HS-27A (cell line): ENCODE measurements at regions not wholly inside any gene's neighbourhood (a gene's known extent, or its start where the extent isn't known, plus 50 kb on each side); places are given as distances from the start of the nearest gene placed in this dataset.
"Not testable (repeated sequence)": the region's sequence is repeated elsewhere in the genome, so short reads cannot be mapped to it uniquely, and the experiment has no call there.

Experiments used
- DNase-seq: peaks from one replicate; pipeline ENCODE4 v3.0.0-alpha.2; 2012; ENCODE audit warnings: low read depth, missing footprints

DNA sequence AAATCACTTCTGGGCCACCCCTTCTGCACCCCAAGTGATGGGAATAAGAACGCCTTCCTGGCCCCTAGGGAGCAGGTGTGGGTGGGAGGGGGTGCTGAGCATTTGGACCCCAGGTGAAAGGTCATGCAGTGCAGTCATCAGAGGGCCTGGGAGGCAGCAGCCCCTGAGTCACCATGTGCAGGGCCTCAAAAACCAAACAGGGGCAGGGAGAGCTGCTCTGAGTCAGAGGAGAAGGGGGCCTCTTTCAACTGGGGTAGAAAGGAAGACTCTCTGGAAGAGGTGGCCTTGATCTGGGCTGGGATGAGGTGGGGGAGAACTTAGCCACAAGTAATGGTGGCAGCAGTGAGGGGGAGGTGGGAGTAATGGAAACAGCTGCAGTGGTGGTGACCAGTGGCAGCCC is 164.3 kb downstream of the BUB3 start:
- DNase-seq, result no peak

DNA sequence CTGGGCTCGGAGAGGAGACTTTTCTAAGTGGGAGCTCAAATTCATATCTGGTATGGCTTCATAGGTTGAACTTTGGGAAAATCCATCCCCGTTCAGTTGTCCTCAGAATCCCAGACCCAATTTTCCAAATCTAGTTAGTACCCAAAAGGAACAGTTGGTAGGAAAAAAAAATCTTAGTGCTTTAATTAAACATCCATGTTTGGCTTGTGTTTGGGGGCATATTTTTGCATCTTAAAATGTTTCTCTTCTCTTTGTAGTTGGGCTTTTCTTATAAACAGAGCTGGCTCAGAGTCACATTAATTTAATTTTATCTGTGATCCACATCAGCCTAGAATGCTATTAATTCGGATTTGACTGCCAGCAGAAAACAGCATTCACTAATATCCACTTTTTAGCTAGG is 165.9 kb downstream of the BUB3 start:
- no peak for DNase-seq

DNA sequence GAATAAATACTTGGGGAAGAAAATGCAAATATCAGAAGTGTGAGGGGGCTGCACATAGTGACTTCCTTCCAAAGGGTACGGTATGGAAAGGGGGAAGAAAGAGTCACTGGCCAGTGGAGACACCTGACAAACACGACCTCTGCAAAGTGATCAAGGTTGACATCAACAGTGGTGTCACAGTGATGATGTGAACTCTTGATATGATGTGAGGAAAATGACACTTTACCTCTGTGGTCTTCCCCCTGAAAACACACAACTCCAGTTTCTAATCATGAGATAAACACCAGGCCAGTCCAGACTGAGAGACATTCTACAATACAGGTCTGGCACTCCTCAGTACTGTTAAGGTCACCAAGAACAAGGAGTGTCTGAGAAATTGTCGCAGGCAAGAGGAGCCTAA is 169.7 kb downstream of the BUB3 start:
- DNase-seq, result no peak

DNA sequence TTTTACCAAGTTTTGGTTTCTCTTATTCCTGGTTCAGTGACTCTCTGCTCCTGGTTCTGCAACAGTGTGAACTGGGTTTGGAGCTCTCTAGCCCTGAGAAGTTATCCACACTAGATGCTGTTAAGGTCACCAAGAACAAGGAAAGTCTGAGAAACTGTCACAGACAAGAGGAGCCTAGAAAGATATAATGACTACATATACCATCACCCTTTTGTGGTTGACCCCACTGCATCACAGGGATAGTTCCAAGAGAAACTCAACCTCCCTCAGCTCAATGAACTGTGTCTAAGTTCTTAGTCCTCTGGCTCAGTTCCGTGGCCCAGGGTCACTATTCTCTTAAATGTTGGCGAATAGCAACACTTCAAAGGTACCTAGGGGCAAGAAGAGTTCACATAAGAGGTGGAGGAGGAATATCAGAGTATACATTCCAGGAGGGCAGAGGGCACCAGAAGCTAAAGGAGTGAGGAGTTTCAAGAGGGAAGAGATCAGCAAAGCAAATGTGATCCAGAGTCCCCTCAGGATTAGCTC is 171.5 kb downstream of the BUB3 start:
- no peak for DNase-seq

DNA sequence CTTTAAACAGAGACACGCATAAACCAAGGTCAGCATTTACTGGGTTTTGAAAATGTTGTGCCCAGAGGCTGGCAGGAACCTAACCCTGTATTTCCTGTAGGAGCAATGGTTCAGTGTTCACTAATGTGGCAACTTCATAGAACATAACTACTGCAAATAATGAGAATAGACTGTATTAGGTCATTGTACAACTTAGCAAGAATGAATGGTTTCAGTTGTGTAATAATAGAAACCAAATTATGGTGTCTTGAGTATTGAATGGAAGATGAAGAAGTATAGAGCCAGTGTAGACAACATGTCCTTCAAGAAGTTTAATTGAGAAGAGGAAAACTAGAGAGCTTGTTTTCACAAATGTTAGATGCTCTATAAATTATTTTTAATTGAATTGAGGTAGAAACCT is 172.5 kb downstream of the BUB3 start:
- DNase-seq, result no peak

DNA sequence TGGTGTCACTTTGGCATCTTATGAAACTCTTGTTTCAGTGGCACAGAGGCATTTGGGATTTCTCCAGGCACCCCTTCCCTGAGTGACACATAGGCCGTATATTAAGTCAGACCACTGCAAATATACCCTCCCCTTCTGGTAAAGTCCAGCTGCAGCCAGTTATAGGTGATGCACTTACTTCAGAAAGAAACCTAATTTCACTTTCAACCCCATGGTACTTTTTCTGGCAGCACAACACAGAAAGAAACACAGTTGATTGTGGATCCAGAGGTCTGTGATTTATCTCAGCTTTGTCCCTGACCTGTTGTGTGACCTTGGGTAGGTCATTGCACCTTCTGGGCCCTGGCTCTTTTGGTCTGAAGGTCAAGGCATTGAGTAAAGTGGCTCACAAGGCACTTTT is 173.2 kb downstream of the BUB3 start:
- no peak for DNase-seq

DNA sequence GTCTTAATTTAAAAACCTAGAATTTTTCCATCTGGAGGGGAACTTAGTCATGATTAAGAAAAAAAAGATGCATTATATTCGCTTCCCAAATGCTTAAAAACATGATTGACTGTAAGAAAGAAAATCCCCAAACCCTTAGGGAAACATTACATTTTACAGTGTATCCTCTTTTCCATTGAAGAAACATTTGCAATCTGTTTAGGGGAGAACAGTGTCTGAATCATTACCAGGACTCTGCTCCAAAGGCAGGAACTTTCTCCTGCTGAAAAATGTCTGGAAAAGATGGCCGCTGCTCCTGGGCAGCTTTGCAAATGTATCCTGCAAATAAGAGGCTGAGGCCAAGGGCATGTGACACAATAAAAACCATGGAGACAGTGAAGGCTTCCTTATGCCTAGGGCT is 173.7 kb downstream of the BUB3 start:
- DNase-seq, result no peak

DNA sequence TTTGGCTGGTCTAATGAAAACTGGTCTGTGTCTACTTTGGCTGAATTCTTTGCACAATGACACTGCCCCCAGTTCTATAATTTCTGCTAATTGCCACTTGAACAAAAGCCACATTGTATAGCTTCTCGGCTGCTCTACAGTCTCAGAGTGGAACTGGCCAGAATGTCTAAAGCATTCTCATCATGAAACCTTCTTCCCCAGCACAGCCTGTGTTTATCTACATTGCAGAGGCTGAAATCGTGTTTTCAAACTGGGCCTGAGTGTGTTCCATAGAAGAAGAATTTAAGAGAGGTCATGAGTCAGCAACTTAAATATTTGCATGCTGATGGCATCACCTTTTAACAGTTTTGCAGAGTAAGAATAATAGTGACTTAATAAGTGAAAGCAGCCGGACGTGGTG is 177.2 kb downstream of the BUB3 start:
- DNase-seq, result no peak

DNA sequence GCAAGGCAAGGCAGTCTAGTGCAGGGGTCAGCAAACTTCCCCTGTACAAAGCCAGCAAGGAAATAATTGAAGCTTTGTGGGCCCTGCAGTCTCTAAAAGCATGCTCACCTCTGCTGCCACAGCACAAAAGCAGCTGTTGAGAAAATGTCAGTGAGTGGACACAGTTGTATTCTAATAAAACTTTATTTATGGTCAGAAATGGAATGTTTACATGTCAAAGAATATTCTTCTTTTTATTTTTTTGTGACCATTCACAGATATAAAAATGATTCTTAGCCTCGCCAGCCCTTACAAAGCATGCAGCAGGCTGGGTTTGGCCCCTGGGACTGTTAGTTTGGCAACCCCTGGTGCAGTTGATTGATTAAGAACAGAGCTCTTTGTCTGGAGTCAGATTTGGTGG is 192.4 kb downstream of the BUB3 start:
- no peak for DNase-seq

DNA sequence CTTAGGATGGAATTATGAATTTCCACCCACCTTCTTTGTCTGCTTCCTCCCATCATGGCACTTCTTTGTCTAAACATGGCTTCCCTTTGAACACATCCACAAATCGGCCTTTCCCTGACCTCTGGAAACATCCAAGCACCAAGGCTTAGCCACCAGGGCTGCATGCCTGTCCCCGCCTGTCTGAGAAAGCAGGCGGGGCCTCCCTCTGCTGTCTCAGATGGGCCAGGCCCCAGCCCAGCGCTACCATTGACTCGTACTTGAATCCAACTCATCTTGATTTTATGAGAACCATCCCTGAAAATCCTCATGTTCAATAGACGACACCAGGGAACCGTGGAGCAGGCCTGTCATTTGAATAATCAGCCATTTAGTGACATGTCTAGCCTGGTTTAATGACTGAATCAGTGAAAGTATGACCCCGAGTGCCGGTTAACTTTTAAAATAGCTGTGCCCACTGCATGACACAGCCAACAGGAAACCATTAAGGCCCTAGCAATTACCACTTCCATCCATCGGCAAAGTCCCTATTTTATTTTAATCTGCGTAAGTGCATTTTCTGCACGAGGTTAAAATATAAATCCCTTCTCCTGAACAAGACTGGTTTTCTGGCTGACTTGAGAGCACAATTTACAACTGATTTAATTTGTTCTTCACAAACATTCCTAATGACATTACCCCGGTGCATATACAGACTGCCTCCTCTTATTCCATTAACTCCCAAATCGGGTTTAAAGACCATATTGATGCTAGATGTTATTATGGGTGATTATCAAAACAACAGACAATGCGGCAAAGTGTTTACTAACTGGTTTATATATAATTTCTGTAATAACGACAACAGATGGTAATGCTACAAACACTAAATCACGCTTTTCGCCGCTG is 194.7 kb downstream of the BUB3 start:
- DNase-seq, result no peak

DNA sequence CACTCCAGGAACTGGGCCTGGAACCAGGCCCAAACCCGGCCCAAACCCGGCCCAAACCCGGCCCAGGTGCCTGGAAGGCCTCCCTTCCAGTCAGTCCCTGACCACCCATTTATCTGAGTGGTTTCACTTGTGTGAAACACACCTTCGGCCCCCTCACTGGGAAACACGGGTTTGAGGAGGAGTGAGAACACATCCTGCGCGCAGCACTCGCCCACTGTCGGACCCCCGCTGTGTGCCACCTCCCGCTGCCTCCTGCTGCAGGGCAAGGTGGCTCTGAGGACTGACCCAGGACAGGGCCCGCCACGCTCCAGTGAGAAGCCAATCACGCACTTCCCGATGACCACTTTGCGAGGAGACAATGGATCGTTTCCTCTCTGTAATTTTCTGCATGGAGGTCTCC is 197.5 kb downstream of the BUB3 start:
- DNase-seq, result no peak

DNA sequence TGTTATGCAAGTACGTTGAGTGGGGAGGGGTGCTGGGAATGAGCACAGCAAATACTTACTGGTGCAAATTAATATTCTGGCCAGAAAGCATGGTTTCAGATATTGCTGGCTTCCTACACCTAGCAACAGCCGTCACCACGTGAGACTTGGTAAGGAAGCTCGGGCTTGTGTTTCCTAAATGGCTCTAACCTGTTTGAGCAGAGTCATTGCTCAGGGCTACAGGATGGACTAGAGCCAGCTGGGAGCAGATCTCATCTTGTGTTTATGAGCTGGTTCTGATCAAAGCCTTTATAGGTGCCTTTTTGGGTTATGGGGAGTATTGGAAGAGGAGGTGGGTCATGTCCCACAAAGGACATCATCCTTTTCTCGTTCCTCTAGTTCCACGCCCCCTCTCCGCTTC is 200.3 kb downstream of the BUB3 start:
- no peak for DNase-seq

DNA sequence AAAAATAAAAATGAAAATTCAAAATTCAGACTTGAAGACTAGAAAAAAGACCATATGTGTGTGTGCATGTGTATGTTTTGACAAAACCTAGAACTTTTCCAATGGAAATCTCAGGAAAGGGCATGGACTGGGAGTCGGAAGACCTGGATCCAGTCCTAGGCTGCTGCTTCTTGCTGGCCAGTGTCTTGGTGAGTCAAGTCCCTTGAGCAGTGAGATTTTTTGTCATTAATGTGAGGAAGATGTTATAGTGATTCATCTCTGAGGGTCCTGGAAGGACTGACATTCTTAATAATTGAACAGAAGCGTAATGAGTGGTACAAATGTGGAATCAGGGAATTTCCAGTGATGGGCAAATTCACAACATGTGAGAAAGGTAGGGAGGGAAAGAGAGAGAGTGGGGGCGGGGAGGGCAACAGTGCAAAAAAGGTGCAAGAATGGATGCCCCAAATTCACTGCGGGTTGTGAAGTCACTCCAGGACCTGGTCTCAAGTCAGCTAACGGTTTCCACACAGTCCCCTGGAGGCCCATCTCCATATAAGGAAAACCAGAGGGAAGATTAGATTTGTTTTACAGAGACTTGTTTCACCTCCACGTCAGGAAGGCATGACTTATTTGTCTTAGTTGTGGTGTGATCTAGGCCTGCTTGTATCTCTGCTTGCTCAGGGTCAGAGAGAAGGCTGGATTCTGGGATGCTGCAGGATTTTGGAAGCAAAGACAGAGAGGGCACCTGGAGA is 201.7 kb downstream of the BUB3 start:
- DNase-seq, result no peak

DNA sequence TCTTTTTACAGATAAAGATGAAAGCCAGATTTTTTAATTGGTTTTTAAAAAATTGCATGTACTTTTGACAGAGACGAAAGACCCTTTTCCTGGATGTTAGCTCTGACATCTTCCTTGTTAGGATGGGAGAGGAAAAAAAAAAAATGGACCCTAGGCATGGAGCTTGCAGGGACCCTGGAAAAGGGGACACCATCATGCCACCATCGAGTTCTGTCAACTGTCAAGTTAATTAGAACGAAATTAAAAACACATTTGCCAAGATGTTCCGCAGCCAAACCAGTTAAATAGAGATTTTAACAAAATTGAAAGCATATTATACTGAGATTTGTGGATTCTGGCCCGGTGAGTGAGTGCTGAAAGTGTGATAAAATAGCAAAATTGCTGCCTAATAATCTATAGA is 202.6 kb downstream of the BUB3 start:
- DNase-seq, result no peak

DNA sequence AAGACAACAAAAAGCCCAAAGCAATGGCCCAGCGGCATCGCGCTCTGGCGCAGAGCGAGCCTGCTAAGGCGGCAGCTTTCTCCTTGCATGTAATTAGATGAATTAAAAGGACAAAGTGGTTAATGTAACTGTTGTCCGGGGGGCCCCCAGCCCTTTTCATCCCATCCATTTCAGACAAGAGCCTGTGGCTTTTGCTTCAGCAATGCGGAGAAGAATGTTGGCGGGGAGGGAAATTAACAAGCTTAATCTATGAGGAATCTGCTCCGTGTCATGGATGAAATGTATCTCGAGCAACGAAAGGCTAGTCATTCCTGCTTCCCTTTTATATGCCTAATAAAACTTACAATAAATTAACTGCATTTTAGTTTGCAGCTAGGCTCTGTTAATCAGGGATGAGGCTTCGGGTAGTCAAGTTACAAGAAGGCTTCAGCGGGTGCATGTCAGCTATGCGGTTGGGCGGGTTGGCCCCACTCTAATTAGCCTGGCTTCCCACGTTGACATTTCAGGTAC is 203.3 kb downstream of the BUB3 start:
- DNase-seq, result no peak

DNA sequence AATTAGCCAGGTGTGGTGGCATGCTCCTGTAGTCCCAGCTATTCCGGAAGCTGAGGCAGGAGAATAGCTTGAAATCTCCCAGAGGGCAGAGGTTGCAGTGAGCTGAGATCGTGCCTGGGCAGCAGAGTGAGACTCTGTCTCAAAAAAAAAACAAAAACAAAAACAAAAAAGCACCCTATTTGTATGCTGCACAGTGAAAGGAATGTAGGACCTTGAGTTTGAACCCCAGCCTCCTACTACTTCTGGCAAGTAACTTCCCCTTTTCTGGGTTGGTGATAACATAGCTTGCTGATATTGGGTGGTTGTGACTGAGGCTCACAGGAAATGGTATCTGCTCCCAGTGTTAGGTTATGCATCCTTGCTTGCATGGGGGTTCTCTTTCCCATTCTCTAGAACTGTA is 205.3 kb downstream of the BUB3 start:
- no peak for DNase-seq

DNA sequence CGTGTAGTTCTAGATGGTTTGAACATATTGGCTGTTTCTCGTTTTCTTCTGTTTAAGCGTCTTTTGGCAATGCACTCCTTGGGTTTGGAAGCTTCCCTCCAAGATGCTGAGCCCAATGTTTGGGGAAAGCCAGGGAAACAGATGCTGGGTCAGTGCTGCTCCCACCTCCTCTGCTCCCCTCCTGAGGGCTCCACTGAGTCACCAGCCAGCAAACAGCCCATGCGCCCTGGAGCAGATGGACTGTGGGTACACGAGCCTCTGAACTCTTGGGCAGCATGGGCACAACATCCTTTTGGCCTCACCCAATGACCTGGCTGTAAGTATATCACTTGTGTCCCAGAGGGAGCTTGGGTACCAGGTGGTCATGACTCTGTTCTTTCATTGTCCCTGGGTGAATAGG is 207.6 kb downstream of the BUB3 start:
- DNase-seq, result no peak

DNA sequence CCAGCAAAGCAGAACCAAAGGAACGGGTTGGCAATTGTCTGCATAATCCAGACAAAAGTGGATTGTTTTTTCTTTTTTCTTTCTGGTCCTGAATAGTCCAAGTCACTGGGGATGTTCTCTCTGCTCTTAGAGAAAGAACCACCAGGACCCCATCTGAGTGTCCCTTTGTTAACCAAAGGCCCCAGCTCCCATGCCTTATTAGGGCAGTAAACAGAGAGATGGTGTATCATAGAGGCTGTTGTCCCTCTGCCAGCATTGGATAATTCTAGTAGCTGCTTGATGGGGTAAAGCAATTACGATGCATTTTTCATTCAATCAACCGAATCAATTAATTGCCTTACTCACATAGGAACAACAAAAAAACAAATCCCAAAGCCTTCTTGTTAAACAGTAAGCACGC is 213.0 kb downstream of the BUB3 start:
- no peak for DNase-seq

DNA sequence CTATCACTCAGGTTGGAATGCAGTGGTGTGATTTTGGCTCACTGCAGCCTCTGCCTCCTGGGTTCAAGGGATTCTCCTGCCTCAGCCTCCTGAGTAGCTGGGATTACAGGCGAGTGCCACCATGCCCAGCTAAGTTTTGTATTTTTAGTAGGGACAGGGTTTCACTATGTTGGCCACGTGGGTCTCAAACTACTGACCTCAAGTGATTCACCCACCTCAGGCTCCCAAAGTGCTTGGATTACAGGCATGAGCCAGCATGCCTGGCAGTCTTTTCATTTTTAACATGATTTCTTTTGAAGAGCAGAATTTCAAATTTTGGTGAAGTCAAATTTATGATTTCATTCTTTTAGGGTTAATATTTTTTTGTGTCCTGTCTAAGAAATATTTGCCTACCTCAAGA is 217.4 kb downstream of the BUB3 start:
- DNase-seq, result not testable (repeated sequence)

DNA sequence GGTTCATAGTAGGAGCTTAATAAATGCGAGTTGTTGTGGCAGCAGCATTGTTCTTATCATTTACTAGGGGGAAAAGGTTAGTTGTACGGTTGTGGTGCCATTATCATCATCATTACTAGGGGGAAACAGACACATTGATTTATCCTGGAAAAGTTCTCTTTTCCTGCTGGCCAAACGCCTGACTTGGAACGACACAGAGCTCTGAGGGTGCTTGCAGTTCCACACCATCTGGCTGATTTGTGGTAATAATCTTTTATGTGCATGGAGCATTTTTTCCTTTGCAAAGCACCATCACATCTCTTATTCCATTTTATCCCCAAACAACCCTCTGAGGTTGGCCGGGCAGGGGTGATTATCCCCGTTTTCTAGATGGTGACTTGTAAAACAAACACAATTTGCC is 219.4 kb downstream of the BUB3 start:
- DNase-seq, result no peak

DNA sequence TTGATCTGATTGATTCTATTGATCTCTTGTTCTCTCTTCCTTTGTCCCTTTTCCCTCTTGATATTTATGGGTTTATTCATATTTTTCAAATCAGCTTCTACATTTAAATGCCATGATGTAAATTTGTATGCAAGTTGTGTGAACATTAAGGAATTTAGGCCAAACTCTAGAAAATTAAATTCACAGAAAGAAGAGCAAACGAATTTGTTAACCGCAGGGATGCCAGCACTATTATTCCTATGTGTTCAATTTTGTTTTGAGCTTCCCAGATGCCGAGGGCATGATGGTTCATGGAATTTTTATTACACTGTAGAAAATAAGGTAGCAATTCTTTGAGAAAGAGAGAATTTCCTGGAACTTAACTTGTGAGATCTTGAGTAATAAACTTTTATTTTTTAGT is 220.9 kb downstream of the BUB3 start:
- DNase-seq, result no peak

DNA sequence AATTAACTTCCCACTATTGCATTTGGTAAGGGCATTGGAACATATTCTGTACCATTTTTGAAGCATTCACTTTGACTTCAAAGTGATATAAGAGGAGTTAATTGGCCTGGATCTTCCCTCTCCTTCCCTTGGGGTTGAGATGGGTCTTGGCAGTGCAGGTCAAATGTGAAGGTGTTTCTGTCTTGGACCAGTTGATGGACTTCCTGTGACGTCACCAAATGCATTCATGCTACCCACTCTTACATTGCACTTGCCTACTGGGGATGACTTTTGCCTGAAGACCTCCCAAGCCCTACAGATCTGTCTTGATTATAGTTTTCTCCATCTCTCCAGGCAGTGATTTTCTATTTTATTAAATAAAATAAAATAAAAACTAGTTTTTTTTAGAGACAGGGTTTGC is 221.5 kb downstream of the BUB3 start:
- no peak for DNase-seq

DNA sequence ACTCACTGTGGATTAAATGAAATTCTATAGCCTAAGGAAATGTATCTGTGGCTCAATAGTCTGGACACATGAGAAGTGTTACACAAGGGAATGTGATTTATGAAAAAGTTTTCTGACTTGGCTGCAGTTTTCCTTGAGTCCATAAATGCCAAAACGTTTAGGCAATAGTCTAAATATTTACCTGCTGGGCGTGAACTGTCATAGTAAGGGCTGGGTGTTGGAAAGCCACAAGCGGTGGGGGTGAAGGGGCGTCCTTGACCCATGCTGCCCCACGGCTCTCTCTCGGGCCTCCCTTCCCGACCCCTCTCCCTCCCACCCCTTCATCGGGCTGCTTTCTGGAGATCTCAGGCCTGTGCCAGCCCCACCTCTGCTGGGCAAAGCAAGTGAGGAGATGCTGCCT is 223.7 kb downstream of the BUB3 start:
- no peak for DNase-seq
